ENCODE measurements at regions not wholly inside any gene's neighbourhood (a gene's known extent, or its start where the extent isn't known, plus 50 kb on each side); places are given as distances from the start of the nearest gene placed in this dataset.

DNA sequence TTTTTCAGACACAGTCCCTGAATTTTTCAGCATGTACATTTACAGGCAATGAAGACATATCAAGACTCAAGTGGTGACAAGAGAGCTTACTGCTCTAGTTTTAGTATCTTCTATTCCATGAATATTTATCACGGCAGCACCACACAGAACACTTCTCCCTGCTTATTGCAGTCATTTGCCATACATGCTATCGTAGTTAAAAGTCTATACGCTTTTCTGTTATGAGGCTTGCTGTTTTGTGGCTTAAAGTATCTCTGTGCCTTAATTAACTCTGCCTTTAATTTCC is 65.4 kb upstream of the GK2 start:
- TF ChIP-seq POLR2A (IDR thresholded peaks at IDR 0.05; ENCODE audit: low read depth, low read length) (no peak), FOS (IDR thresholded peaks at IDR 0.05; ENCODE audit: borderline replicate concordance, insufficient read depth, low read length) (no peak)
